MM.1S (cell line): ENCODE measurements at regions not wholly inside any gene's neighbourhood (a gene's known extent, or its start where the extent isn't known, plus 50 kb on each side); places are given as distances from the start of the nearest gene placed in this dataset.

Source experiments
- DNase-seq: peaks from one replicate; pipeline ENCODE4 v3.0.0-alpha.2; 2015
- H2AFZ ChIP-seq: fragments of 300-600 bp; sonication (generic); 2 replicates; pipeline ENCODE4 v1.6.0; 2016; ENCODE audit warnings: antibody characterized with exemption, low read length
- H3F3A ChIP-seq: fragments of 300-600 bp; sonication (generic); 2 replicates; pipeline ENCODE4 v1.6.1; 2016; ENCODE audit warnings: mild to moderate bottlenecking, antibody characterized with exemption, low read length, moderate library complexity, mixed read lengths; ENCODE audit not compliant: insufficient read depth
- H3K27ac ChIP-seq: fragments of 300-600 bp; sonication (generic); 2 replicates; pipeline ENCODE4 v1.5.1; 2016; ENCODE audit warnings: mild to moderate bottlenecking, low read length
- H3K27me3 ChIP-seq: fragments of 300-600 bp; sonication (generic); replicated peaks from 2 replicates; pipeline ENCODE4 v1.6.0; 2016; ENCODE audit warnings: low read length; ENCODE audit not compliant: insufficient read depth
- H3K36me3 ChIP-seq: fragments of 300-600 bp; sonication (generic); replicated peaks from 2 replicates; pipeline ENCODE4 v1.6.1; 2016; ENCODE audit warnings: mild to moderate bottlenecking, low read length, mixed read lengths; ENCODE audit not compliant: insufficient read depth
- H3K4me1 ChIP-seq: fragments of 300-600 bp; sonication (generic); 2 replicates; pipeline ENCODE4 v1.6.1; 2016; ENCODE audit warnings: low read length, mixed read lengths
- H3K4me2 ChIP-seq: fragments of 300-600 bp; sonication (generic); 2 replicates; pipeline ENCODE4 v1.6.0; 2016; ENCODE audit warnings: low read depth, low read length
- H3K4me3 ChIP-seq: fragments of 300-600 bp; sonication (generic); 2 replicates; pipeline ENCODE4 v1.5.1; 2016; ENCODE audit warnings: low read length, mixed read lengths
- H3K79me2 ChIP-seq: fragments of 300-600 bp; sonication (generic); 2 replicates; pipeline ENCODE4 v1.6.1; 2016; ENCODE audit warnings: mixed run types, low read length, mixed read lengths
- H3K9ac ChIP-seq: fragments of 300-600 bp; sonication (generic); 2 replicates; pipeline ENCODE4 v1.6.1; 2016; ENCODE audit warnings: low read length, mixed read lengths
- H3K9me2 ChIP-seq: fragments of 300-600 bp; sonication (generic); replicated peaks from 2 replicates; pipeline ENCODE4 v1.6.1; 2016; ENCODE audit warnings: mild to moderate bottlenecking, low read length, mixed read lengths; ENCODE audit not compliant: insufficient read depth
- H3K9me3 ChIP-seq: fragments of 300-600 bp; sonication (generic); replicated peaks from 2 replicates; pipeline ENCODE4 v1.6.1; 2016; ENCODE audit warnings: mild to moderate bottlenecking, low read length, mixed read lengths; ENCODE audit not compliant: insufficient read depth
- H4K20me1 ChIP-seq: fragments of 300-600 bp; sonication (generic); 2 replicates; pipeline ENCODE4 v1.6.1; 2016; ENCODE audit warnings: mild to moderate bottlenecking, low read length, moderate library complexity, mixed read lengths; ENCODE audit not compliant: insufficient read depth
- EZH2 ChIP-seq: fragments of 300-600 bp; sonication (generic); optimal IDR thresholded peaks from 2 replicates; pipeline ENCODE3; 2017; ENCODE audit warnings: low read depth, mild to moderate bottlenecking, antibody characterized with exemption, low read length, mixed read lengths
- EZH2phosphoT487 ChIP-seq: fragments of 300-600 bp; sonication (generic); IDR thresholded peaks from 2 replicates; pipeline ENCODE4 v1.6.1; 2018; ENCODE audit warnings: antibody characterized with exemption, low read length
- TF ChIP-seq, protein P1 (sequence below): fragments of 300-600 bp; sonication (generic); IDR thresholded peaks from 2 replicates; pipeline ENCODE4 v1.5.1; 2016; ENCODE audit warnings: antibody characterized with exemption, low read length, mixed read lengths

DNA sequence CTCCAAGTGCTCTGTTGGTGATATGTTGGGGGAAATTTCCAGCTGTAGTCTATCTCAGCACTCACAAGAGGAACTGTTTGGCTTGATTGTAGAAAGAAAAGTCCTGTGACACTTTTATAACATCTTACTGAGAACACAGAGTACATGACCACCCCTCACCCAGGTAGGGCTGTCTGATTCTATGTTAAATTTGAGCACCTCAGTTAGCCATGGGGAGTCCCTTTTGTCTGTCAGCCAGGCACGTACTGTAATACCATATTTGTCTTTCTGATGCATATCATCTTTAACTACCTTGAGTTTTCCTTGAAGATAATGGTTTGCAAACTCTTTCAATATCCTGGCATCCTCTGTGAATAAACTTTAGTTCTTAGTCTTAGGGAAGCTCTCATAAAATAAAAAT, 164.5 kb downstream of the IZUMO3 start:
- Histone ChIP-seq H3K9me2 (no peaks in the 10 kb centered on the region), H4K20me1 (no peaks in the 10 kb centered on the region), H3K27me3 (no peaks in the 10 kb centered on the region), H3K79me2 (no peaks in the 10 kb centered on the region), H3K4me2 (no peak overlapping the region), H3K9ac (no peak overlapping the region), H2AFZ (no peak overlapping the region), H3K9me3 (no peaks in the 10 kb centered on the region), H3K36me3 (no peaks in the 10 kb centered on the region), H3F3A (no peaks in the 10 kb centered on the region), H3K4me3 (no peak overlapping the region), H3K4me1 (no peaks in the 10 kb centered on the region), H3K27ac (no peak overlapping the region)
- DNase-seq = no peak
- TF ChIP-seq, protein P1, sequence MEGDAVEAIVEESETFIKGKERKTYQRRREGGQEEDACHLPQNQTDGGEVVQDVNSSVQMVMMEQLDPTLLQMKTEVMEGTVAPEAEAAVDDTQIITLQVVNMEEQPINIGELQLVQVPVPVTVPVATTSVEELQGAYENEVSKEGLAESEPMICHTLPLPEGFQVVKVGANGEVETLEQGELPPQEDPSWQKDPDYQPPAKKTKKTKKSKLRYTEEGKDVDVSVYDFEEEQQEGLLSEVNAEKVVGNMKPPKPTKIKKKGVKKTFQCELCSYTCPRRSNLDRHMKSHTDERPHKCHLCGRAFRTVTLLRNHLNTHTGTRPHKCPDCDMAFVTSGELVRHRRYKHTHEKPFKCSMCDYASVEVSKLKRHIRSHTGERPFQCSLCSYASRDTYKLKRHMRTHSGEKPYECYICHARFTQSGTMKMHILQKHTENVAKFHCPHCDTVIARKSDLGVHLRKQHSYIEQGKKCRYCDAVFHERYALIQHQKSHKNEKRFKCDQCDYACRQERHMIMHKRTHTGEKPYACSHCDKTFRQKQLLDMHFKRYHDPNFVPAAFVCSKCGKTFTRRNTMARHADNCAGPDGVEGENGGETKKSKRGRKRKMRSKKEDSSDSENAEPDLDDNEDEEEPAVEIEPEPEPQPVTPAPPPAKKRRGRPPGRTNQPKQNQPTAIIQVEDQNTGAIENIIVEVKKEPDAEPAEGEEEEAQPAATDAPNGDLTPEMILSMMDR = no peak
- TF ChIP-seq EZH2 = no peak
- TF ChIP-seq EZH2phosphoT487 = no peak

DNA sequence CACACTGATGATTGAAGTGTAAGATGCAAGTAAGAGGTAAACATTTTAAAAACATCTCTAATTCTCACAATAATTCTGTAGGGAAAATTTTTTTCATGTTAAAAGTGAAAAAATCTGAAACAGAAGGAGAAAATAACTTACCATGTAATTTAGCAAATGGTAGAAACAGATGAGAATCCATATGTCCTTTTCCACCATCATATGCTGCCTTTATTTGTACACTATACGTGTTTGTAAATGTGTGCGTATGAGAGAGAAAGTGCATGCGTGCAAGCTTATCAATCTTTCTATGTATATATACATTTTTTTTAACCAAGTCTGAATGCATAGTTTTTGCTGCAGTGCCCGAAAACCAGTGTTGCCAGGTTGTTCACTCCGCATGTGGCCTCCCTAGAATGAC, 186.7 kb downstream of the IZUMO3 start:
- Histone ChIP-seq H3K79me2 (no peaks in the 10 kb centered on the region), H4K20me1 (no peaks in the 10 kb centered on the region), H3K4me3 (no peak overlapping the region), H3K27me3 (no peaks in the 10 kb centered on the region), H3K36me3 (no peaks in the 10 kb centered on the region), H3K27ac (no peak overlapping the region), H3K4me1 (no peaks in the 10 kb centered on the region), H3K9me2 (no peaks in the 10 kb centered on the region), H2AFZ (no peak overlapping the region), H3K9me3 (no peaks in the 10 kb centered on the region), H3F3A (no peaks in the 10 kb centered on the region), H3K9ac (no peak overlapping the region), H3K4me2 (no peak overlapping the region)
- TF ChIP-seq, protein P1 = no peak
- TF ChIP-seq EZH2 (no peak), EZH2phosphoT487 (no peak)
- no peak for DNase-seq

DNA sequence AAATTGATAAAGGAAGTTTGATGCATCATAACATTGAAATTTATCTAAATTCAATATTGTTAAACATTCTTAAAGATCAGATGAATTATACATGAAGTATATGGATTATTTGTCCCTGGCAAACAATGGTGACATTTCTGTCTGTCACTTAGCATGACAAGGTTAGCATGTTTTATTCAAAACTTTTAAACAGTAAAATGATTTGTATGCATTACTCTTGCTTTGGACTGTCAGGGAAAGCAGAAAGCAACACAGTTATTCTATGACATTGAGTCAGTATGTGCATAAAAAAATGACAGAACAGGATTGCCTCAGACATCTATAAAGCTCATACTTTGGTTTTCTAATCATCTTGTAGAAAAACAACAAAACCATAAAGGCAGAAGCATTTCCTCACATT, 193.7 kb downstream of the IZUMO3 start:
- no peak overlapping the region for H3K27ac ChIP-seq
- no peaks in the 10 kb centered on the region for H3K36me3 ChIP-seq
- no peaks in the 10 kb centered on the region for H3K79me2 ChIP-seq
- no peaks in the 10 kb centered on the region for H3K9me3 ChIP-seq
- no peak overlapping the region for H3K9ac ChIP-seq
- H2AFZ ChIP-seq = no peak overlapping the region
- H3K4me2 ChIP-seq = no peak overlapping the region
- no peak overlapping the region for H3K4me3 ChIP-seq
- no peaks in the 10 kb centered on the region for H4K20me1 ChIP-seq
- no peaks in the 10 kb centered on the region for H3K27me3 ChIP-seq
- no peak for DNase-seq
- H3F3A ChIP-seq = peaks cover 7% of the 10 kb centered on the region
- H3K4me1 ChIP-seq = no peaks in the 10 kb centered on the region
- TF ChIP-seq, protein P1 = no peak
- TF ChIP-seq EZH2 = no peak
- TF ChIP-seq EZH2phosphoT487 = no peak
- no peaks in the 10 kb centered on the region for H3K9me2 ChIP-seq
